ENCODE measurements at regions not wholly inside any gene's neighbourhood (a gene's known extent, or its start where the extent isn't known, plus 50 kb on each side); places are given as distances from the start of the nearest gene placed in this dataset.
"Not testable (repeated sequence)": the region's sequence is repeated elsewhere in the genome, so short reads cannot be mapped to it uniquely, and the experiment has no call there.

DNA sequence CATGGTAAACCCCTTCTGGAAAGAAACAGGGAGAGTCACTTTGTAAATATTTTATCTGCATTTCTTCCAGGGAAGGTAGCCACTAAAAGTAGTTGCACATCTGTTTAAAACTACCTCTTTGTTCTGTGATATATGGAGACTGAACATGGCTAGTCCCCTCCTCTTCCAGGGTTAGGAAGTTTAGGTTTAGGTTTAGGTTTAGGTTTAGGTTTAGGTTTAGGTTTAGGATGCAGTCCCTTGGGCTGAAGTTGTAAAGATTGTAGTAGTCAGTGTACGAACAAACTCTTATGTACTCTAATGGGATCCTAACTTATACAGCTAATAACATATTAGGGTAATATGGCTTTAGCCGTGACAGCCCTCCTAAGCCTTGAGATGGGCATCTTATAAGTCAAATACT, 880.2 kb upstream of the TMEFF2 start:
- no peak overlapping the region for H3K9ac ChIP-seq (ENCODE audit: low read length)
- no peaks in the 10 kb centered on the region for H3K4me1 ChIP-seq (ENCODE audit: low read length)
- H2AFZ ChIP-seq (ENCODE audit: low read length) = no peak overlapping the region
- H3K4me2 ChIP-seq (ENCODE audit: low read depth, low read length, poor library complexity, severe bottlenecking) = no peak overlapping the region
- H3K27me3 ChIP-seq (ENCODE audit: low read length) = no peaks in the 10 kb centered on the region
- no peaks in the 10 kb centered on the region for H3K36me3 ChIP-seq (ENCODE audit: insufficient read depth, low read length)
- H4K20me1 ChIP-seq (ENCODE audit: insufficient read depth, low read depth, low read length) = no peaks in the 10 kb centered on the region
- H3K27ac ChIP-seq (ENCODE audit: low read length) = no peak overlapping the region
- no peaks in the 10 kb centered on the region for H3K9me2 ChIP-seq (replicated peaks; ENCODE audit: insufficient read depth, low read length)
- H3K4me3 ChIP-seq (ENCODE audit: low read length) = no peak overlapping the region
- peaks cover 14% of the 10 kb centered on the region for H3K9me3 ChIP-seq (ENCODE audit: low read length)
- no peak for DNase-seq
- no peaks in the 10 kb centered on the region for H3K79me2 ChIP-seq (ENCODE audit: low read length)

DNA sequence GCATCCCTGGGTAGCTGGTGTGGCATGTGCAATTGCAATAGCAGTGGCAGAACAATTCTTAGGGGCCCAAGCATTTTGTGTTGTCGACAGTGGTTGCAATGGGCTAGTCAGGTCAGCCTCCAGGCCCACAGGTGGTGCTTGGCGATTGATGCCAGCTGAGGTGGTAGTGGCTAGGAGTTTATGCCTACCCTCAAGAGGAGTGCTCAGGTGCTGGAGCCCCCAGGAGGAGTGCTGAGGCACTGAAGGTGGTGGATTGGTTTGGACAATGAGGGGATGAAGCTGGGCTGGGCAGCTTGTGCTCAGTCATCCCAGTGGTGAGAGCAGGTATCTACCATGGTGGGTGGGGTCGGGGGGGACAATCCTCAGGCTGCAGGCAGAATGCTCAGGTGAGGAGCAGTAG, 877.9 kb upstream of the TMEFF2 start:
- peaks cover 11% of the 10 kb centered on the region for H3K9me3 ChIP-seq (ENCODE audit: low read length)
- no peaks in the 10 kb centered on the region for H3K36me3 ChIP-seq (ENCODE audit: insufficient read depth, low read length)
- no peak overlapping the region for H3K4me3 ChIP-seq (ENCODE audit: low read length)
- no peak overlapping the region for H3K9ac ChIP-seq (ENCODE audit: low read length)
- no peak overlapping the region for H3K4me2 ChIP-seq (ENCODE audit: low read depth, low read length, poor library complexity, severe bottlenecking)
- no peaks in the 10 kb centered on the region for H4K20me1 ChIP-seq (ENCODE audit: insufficient read depth, low read depth, low read length)
- H3K4me1 ChIP-seq (ENCODE audit: low read length) = no peaks in the 10 kb centered on the region
- no peak overlapping the region for H3K27ac ChIP-seq (ENCODE audit: low read length)
- no peak overlapping the region for H2AFZ ChIP-seq (ENCODE audit: low read length)
- DNase-seq = no peak
- no peaks in the 10 kb centered on the region for H3K9me2 ChIP-seq (replicated peaks; ENCODE audit: insufficient read depth, low read length)
- H3K27me3 ChIP-seq (ENCODE audit: low read length) = no peaks in the 10 kb centered on the region
- no peaks in the 10 kb centered on the region for H3K79me2 ChIP-seq (ENCODE audit: low read length)

DNA sequence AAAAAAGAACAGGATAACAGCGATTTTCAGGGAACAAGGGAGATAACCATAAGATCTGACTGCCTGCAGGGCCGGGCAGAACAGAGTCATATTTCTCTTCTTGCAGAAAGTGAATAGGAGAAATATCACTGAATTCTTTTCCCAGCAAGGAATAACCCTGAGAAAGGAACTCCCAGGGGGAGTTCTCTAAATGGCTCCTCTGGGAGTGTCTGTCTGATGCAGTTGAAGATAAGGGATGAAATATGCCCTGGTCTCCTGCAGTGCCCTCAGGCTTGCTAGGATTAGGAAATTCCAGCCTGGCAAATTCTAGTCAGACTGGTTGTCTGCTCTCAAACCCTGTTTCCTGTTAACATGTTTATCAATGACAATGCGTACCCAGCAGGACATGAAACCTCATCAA, 830.8 kb upstream of the TMEFF2 start:
- not testable (repeated sequence) for DNase-seq; H4K20me1 ChIP-seq (ENCODE audit: insufficient read depth, low read depth, low read length); H3K9ac ChIP-seq (ENCODE audit: low read length); H2AFZ ChIP-seq (ENCODE audit: low read length); H3K27ac ChIP-seq (ENCODE audit: low read length); H3K4me3 ChIP-seq (ENCODE audit: low read length); H3K27me3 ChIP-seq (ENCODE audit: low read length); H3K4me1 ChIP-seq (ENCODE audit: low read length); H3K4me2 ChIP-seq (ENCODE audit: low read depth, low read length, poor library complexity, severe bottlenecking); H3K79me2 ChIP-seq (ENCODE audit: low read length); H3K36me3 ChIP-seq (ENCODE audit: insufficient read depth, low read length); H3K9me2 ChIP-seq (replicated peaks; ENCODE audit: insufficient read depth, low read length)
- peaks cover 21% of the 10 kb centered on the region for H3K9me3 ChIP-seq (ENCODE audit: low read length)

DNA sequence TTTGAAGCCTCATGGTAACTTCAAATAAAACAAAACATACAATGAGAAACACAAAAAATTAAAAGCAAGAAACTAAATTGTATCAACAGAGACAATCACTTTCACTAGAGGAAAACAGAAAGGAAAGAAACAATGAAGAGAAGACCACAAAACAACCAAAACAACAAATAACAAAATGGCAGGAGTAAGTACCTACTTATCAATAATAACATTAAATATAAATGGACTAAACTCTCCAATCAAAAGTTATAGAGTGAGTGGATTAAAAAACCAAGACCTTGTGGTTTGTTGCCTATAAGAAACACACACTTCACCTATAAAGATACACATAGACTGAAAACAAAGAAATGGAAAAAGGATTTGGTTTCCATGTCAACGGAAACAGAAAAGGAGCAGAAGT, 830.1 kb upstream of the TMEFF2 start:
- Histone ChIP-seq H2AFZ (ENCODE audit: low read length) (no peak overlapping the region), H3K4me2 (ENCODE audit: low read depth, low read length, poor library complexity, severe bottlenecking) (no peak overlapping the region), H3K27ac (ENCODE audit: low read length) (no peak overlapping the region), H3K36me3 (ENCODE audit: insufficient read depth, low read length) (no peaks in the 10 kb centered on the region), H3K79me2 (ENCODE audit: low read length) (no peaks in the 10 kb centered on the region), H3K4me3 (ENCODE audit: low read length) (no peak overlapping the region), H3K9ac (ENCODE audit: low read length) (no peak overlapping the region), H3K27me3 (ENCODE audit: low read length) (no peaks in the 10 kb centered on the region), H3K9me3 (ENCODE audit: low read length) (peaks cover 21% of the 10 kb centered on the region), H4K20me1 (ENCODE audit: insufficient read depth, low read depth, low read length) (no peaks in the 10 kb centered on the region), H3K4me1 (ENCODE audit: low read length) (no peaks in the 10 kb centered on the region), H3K9me2 (replicated peaks; ENCODE audit: insufficient read depth, low read length) (no peaks in the 10 kb centered on the region)
- no peak for DNase-seq

DNA sequence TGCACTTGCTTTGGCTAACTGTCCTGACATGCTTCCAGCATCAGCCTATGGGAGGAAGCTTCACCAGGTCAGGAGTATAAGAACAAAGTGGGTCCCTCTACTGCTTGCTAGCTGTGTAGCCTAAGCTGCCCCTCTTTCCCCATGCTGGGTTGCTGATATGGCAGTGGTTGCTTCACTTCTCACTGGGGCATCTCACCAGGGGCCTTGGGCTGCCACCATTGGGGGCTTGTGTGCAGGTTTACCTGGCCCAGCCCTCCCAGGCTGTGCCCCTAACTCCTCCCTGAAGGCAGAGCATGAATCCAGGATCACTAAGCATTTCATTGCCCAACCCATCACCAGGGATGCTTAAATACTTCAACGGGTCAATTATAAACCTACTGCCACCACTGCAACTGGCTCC, 817.1 kb upstream of the TMEFF2 start:
- Histone ChIP-seq H3K9ac (ENCODE audit: low read length) (no peak overlapping the region), H3K27me3 (ENCODE audit: low read length) (no peaks in the 10 kb centered on the region), H3K4me1 (ENCODE audit: low read length) (no peaks in the 10 kb centered on the region)

DNA sequence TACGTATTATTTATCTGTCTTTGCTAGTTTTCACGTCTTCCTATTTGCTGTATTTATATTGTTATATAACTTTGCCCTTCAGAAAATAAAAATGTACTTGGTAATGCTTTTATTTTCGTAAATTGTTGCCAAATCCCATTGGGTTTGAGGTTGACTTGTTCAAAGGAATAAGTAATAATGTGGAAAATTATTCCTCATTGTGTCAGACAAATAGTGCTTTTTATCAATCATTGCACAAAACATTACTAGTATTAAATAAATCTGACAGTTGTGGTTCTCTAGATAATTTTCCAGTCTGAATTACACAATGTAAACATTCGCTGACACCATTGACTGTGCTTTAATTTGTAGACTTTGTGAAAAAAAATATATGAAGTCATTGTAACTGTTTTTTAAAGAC, 798.3 kb upstream of the TMEFF2 start:
- peaks cover 15% of the 10 kb centered on the region for H3K9me3 ChIP-seq (ENCODE audit: low read length)
- DNase-seq = no peak
- H3K9ac ChIP-seq (ENCODE audit: low read length) = no peak overlapping the region
- H3K4me1 ChIP-seq (ENCODE audit: low read length) = no peaks in the 10 kb centered on the region
- H3K27me3 ChIP-seq (ENCODE audit: low read length) = no peaks in the 10 kb centered on the region
- no peak overlapping the region for H2AFZ ChIP-seq (ENCODE audit: low read length)
- no peaks in the 10 kb centered on the region for H3K79me2 ChIP-seq (ENCODE audit: low read length)
- no peaks in the 10 kb centered on the region for H3K9me2 ChIP-seq (replicated peaks; ENCODE audit: insufficient read depth, low read length)
- H3K36me3 ChIP-seq (ENCODE audit: insufficient read depth, low read length) = no peaks in the 10 kb centered on the region
- H3K27ac ChIP-seq (ENCODE audit: low read length) = no peak overlapping the region
- no peak overlapping the region for H3K4me3 ChIP-seq (ENCODE audit: low read length)
- no peak overlapping the region for H3K4me2 ChIP-seq (ENCODE audit: low read depth, low read length, poor library complexity, severe bottlenecking)
- H4K20me1 ChIP-seq (ENCODE audit: insufficient read depth, low read depth, low read length) = no peaks in the 10 kb centered on the region

More for the DNA sequence above, 817.1 kb upstream of the TMEFF2 start:
- no peak overlapping the region for H3K27ac ChIP-seq (ENCODE audit: low read length)
- H4K20me1 ChIP-seq (ENCODE audit: insufficient read depth, low read depth, low read length) = no peaks in the 10 kb centered on the region
- H3K9me3 ChIP-seq (ENCODE audit: low read length) = peaks cover 35% of the 10 kb centered on the region
- no peak overlapping the region for H3K4me3 ChIP-seq (ENCODE audit: low read length)
- no peaks in the 10 kb centered on the region for H3K36me3 ChIP-seq (ENCODE audit: insufficient read depth, low read length)
- no peaks in the 10 kb centered on the region for H3K9me2 ChIP-seq (replicated peaks; ENCODE audit: insufficient read depth, low read length)
- no peak for DNase-seq
- no peak overlapping the region for H3K4me2 ChIP-seq (ENCODE audit: low read depth, low read length, poor library complexity, severe bottlenecking)
- no peaks in the 10 kb centered on the region for H3K79me2 ChIP-seq (ENCODE audit: low read length)
- no peak overlapping the region for H2AFZ ChIP-seq (ENCODE audit: low read length)

DNA sequence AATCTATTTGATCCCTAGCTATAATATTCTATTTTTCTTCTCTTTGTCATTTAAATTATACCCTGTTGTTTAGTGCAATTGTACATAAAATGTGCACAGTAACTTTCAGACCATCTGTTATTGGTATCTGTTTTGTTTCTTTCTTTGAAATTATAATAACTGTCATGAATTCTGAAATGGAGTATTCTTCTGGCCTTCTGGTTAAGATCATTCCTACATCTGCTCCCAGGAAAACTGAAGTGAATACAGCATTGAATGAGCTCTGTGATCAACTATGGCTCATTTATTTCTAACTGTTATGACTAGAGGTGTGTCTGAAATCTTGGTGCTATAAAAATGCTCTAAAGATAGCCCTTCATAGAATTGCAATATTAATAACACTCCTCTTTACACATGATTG, 788.4 kb upstream of the TMEFF2 start:
- Histone ChIP-seq H2AFZ (ENCODE audit: low read length) (no peak overlapping the region), H3K27ac (ENCODE audit: low read length) (no peak overlapping the region), H3K27me3 (ENCODE audit: low read length) (no peaks in the 10 kb centered on the region), H3K9ac (ENCODE audit: low read length) (no peak overlapping the region), H3K9me2 (replicated peaks; ENCODE audit: insufficient read depth, low read length) (no peaks in the 10 kb centered on the region), H3K9me3 (ENCODE audit: low read length) (peaks cover 13% of the 10 kb centered on the region), H3K4me1 (ENCODE audit: low read length) (no peaks in the 10 kb centered on the region), H3K4me3 (ENCODE audit: low read length) (no peak overlapping the region), H3K4me2 (ENCODE audit: low read depth, low read length, poor library complexity, severe bottlenecking) (no peak overlapping the region), H4K20me1 (ENCODE audit: insufficient read depth, low read depth, low read length) (no peaks in the 10 kb centered on the region), H3K79me2 (ENCODE audit: low read length) (no peaks in the 10 kb centered on the region), H3K36me3 (ENCODE audit: insufficient read depth, low read length) (no peaks in the 10 kb centered on the region)
- no peak for DNase-seq

DNA sequence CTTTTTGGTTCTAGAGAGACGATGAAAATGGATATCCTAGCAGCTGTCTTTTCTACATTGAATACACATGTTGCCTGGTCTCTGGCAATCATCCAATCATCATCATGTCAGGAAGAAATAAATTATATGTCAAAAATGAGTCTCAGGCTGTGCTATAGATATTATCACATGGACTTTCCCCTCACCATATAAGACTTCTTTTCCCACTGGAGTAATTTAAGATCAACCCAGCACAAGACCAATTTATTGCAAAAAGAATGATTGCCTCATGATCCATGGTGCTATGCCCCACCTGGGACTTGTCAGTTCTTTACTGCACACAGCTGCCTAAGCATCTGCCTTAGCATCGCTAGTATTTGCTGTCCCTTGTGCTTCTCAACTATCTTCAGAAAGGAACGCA, 783.7 kb upstream of the TMEFF2 start:
- Histone ChIP-seq H3K9me3 (ENCODE audit: low read length) (peaks cover 5% of the 10 kb centered on the region), H3K79me2 (ENCODE audit: low read length) (no peaks in the 10 kb centered on the region), H3K27me3 (ENCODE audit: low read length) (no peaks in the 10 kb centered on the region), H3K27ac (ENCODE audit: low read length) (no peak overlapping the region), H4K20me1 (ENCODE audit: insufficient read depth, low read depth, low read length) (no peaks in the 10 kb centered on the region), H3K36me3 (ENCODE audit: insufficient read depth, low read length) (no peaks in the 10 kb centered on the region), H3K4me3 (ENCODE audit: low read length) (no peak overlapping the region), H3K4me1 (ENCODE audit: low read length) (no peaks in the 10 kb centered on the region), H3K9ac (ENCODE audit: low read length) (no peak overlapping the region), H2AFZ (ENCODE audit: low read length) (no peak overlapping the region), H3K4me2 (ENCODE audit: low read depth, low read length, poor library complexity, severe bottlenecking) (no peak overlapping the region), H3K9me2 (replicated peaks; ENCODE audit: insufficient read depth, low read length) (no peaks in the 10 kb centered on the region)
- no peak for DNase-seq

DNA sequence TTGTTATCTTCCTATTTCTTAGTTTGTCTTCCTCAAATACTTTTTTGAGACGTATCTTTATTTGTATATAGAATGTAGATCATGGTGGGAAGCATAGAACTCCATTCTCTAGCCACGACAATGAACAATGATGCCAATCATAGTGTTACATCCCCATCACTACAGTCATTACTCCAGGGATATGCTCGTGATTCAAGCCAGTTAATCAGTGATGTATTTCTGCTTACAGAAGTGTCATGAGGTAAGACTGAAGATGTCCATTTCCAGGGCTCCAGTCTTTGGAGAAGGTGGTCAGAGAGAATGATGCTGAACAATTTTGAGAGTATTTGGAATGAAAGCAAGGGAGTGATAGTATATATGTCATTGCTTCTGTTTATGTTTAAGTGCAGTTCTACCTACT, 777.2 kb upstream of the TMEFF2 start:
- Histone ChIP-seq H3K9ac (ENCODE audit: low read length) (no peak overlapping the region), H2AFZ (ENCODE audit: low read length) (no peak overlapping the region), H3K4me2 (ENCODE audit: low read depth, low read length, poor library complexity, severe bottlenecking) (no peak overlapping the region)

More for the DNA sequence above, 777.2 kb upstream of the TMEFF2 start:
- H3K9me3 ChIP-seq (ENCODE audit: low read length) = peaks cover 4% of the 10 kb centered on the region
- no peaks in the 10 kb centered on the region for H3K9me2 ChIP-seq (replicated peaks; ENCODE audit: insufficient read depth, low read length)
- no peaks in the 10 kb centered on the region for H3K79me2 ChIP-seq (ENCODE audit: low read length)
- H3K36me3 ChIP-seq (ENCODE audit: insufficient read depth, low read length) = no peaks in the 10 kb centered on the region
- H4K20me1 ChIP-seq (ENCODE audit: insufficient read depth, low read depth, low read length) = no peaks in the 10 kb centered on the region
- DNase-seq = no peak
- no peaks in the 10 kb centered on the region for H3K27me3 ChIP-seq (ENCODE audit: low read length)
- H3K4me3 ChIP-seq (ENCODE audit: low read length) = no peak overlapping the region
- no peaks in the 10 kb centered on the region for H3K4me1 ChIP-seq (ENCODE audit: low read length)
- no peak overlapping the region for H3K27ac ChIP-seq (ENCODE audit: low read length)

Measured in Karpas-422 (cell line).